GM21528 (cell line): ENCODE measurements at regions not wholly inside any gene's neighbourhood (a gene's known extent, or its start where the extent isn't known, plus 50 kb on each side); places are given as distances from the start of the nearest gene placed in this dataset.

Experiments
- ATAC-seq: cut with Tn5 transposase; IDR thresholded peaks from one replicate; pipeline ENCODE4 v1.9.1; 2021; ENCODE audit warnings: mild to moderate bottlenecking, moderate library complexity; ENCODE audit not compliant: unreplicated experiment, low FRiP score

GRCh38 chr12:74980510-74980909 is 229.1 kb downstream of the KCNC2 start:
- no peak for ATAC-seq

GRCh38 chr12:74981541-74981940 is 228.1 kb downstream of the KCNC2 start:
- ATAC-seq, result no peak

GRCh38 chr12:74983917-74984316 is 225.7 kb downstream of the KCNC2 start:
- no peak for ATAC-seq

GRCh38 chr12:74984631-74985030 is 225.0 kb downstream of the KCNC2 start:
- no peak for ATAC-seq

GRCh38 chr12:74985293-74985985 is 224.2 kb downstream of the KCNC2 start:
- no peak for ATAC-seq

- ATAC-seq, result no peak
Measured at GRCh38 chr12:74985986-74986319, 223.7 kb downstream of the KCNC2 start.

GRCh38 chr12:74988156-74988555 is 221.5 kb downstream of the KCNC2 start:
- no peak for ATAC-seq
